ENCODE measurements at regions not wholly inside any gene's neighbourhood (a gene's known extent, or its start where the extent isn't known, plus 50 kb on each side); places are given as distances from the start of the nearest gene placed in this dataset.
"Not testable (repeated sequence)": the region's sequence is repeated elsewhere in the genome, so short reads cannot be mapped to it uniquely, and the experiment has no call there.

- 79% methylated on average over 5 of the region's 5 CpGs for WGBS
- intact Hi-C loops (cut with DNase I): no loop called here
Measured at GRCh38 chr4:137896221-137896737, 345.9 kb downstream of the SLC7A11 start.

GRCh38 chr4:137895515-137895914 lies 346.6 kb downstream of the SLC7A11 start:
- H3K4me1 ChIP-seq (replicated peaks); H3K4me3 ChIP-seq; H3K27me3 ChIP-seq (replicated peaks; ENCODE audit: insufficient read depth); H3K36me3 ChIP-seq; intact Hi-C loops (cut with DNase I); H3K9me3 ChIP-seq; DNase-seq (ENCODE audit: low spot score); H3K27ac ChIP-seq: not testable (repeated sequence)
- 60% methylated on average over 1 of the region's 1 CpG for WGBS

More at GRCh38 chr4:137896221-137896737, 345.9 kb downstream of the SLC7A11 start:
- no peak overlapping the region for H3K4me3 ChIP-seq
- no peaks in the 10 kb centered on the region for H3K27me3 ChIP-seq (replicated peaks; ENCODE audit: insufficient read depth)
- no peaks in the 10 kb centered on the region for H3K9me3 ChIP-seq
- no peaks in the 10 kb centered on the region for H3K36me3 ChIP-seq
- TF ChIP-seq POLR2A (IDR thresholded peaks at IDR 0.05): no peak
- H3K27ac ChIP-seq: no peak overlapping the region
- H3K4me1 ChIP-seq (replicated peaks): no peaks in the 10 kb centered on the region
- DNase-seq (ENCODE audit: low spot score): no peak

- no peak for DNase-seq (ENCODE audit: low spot score)
- WGBS: 70% methylated on average over 3 of the region's 3 CpGs
- H3K4me1 ChIP-seq (replicated peaks): no peaks in the 10 kb centered on the region
- no peak overlapping the region for H3K27ac ChIP-seq
- H3K27me3 ChIP-seq (replicated peaks; ENCODE audit: insufficient read depth): no peaks in the 10 kb centered on the region
- no peaks in the 10 kb centered on the region for H3K9me3 ChIP-seq
- intact Hi-C loops (cut with DNase I): no loop called here
- TF ChIP-seq POLR2AphosphoS5 (IDR thresholded peaks at IDR 0.05) (no peak), POLR2A (IDR thresholded peaks at IDR 0.05) (no peak), CTCF (IDR thresholded peaks at IDR 0.05) (no peak)
- no peaks in the 10 kb centered on the region for H3K36me3 ChIP-seq
- H3K4me3 ChIP-seq: no peak overlapping the region
Measured at GRCh38 chr4:137892134-137892533, 350.0 kb downstream of the SLC7A11 start.

- Histone ChIP-seq H3K27me3 (replicated peaks; ENCODE audit: insufficient read depth) (no peaks in the 10 kb centered on the region), H3K4me1 (replicated peaks) (no peaks in the 10 kb centered on the region), H3K36me3 (no peaks in the 10 kb centered on the region), H3K9me3 (no peaks in the 10 kb centered on the region), H3K4me3 (no peak overlapping the region), H3K27ac (no peak overlapping the region)
- no peak for TF ChIP-seq CTCF (IDR thresholded peaks at IDR 0.05)
- no peak for TF ChIP-seq POLR2AphosphoS5 (IDR thresholded peaks at IDR 0.05)
- no peak for TF ChIP-seq POLR2A (IDR thresholded peaks at IDR 0.05)
- intact Hi-C loops (cut with DNase I): no loop called here
- WGBS: 87% methylated on average over 2 of the region's 2 CpGs
- no peak for DNase-seq (ENCODE audit: low spot score)
Measured at GRCh38 chr4:137890812-137891211, 351.3 kb downstream of the SLC7A11 start.

- 49% methylated on average over 4 of the region's 4 CpGs for WGBS
- no peaks in the 10 kb centered on the region for H3K9me3 ChIP-seq
- peak; percentile 36 for DNase-seq (ENCODE audit: low spot score)
Measured at GRCh38 chr4:137881641-137882040, 349.3 kb upstream of the PCDH18 start.

GRCh38 chr4:137868067-137868466 lies 335.8 kb upstream of the PCDH18 start:
- not testable (repeated sequence) for H3K27me3 ChIP-seq (replicated peaks; ENCODE audit: insufficient read depth); H3K36me3 ChIP-seq; H3K4me3 ChIP-seq; H3K27ac ChIP-seq; H3K9me3 ChIP-seq; DNase-seq (ENCODE audit: low spot score); H3K4me1 ChIP-seq (replicated peaks)
- intact Hi-C loops (cut with DNase I): loop anchor here (10.0 kb wide), 1 partner anchor 343 kb away; no protein-coding TSS in a partner anchor
- 93% methylated on average over 2 of the region's 3 CpGs for WGBS

More at GRCh38 chr4:137881641-137882040, 349.3 kb upstream of the PCDH18 start:
- H3K4me3 ChIP-seq: no peak overlapping the region
- no peak for TF ChIP-seq CTCF (IDR thresholded peaks at IDR 0.05)
- TF ChIP-seq POLR2AphosphoS5 (IDR thresholded peaks at IDR 0.05): peak; percentile 40
- no peaks in the 10 kb centered on the region for H3K36me3 ChIP-seq
- intact Hi-C loops (cut with DNase I): no loop called here
- H3K27ac ChIP-seq: peak overlapping the region; percentile 38 to 43
- H3K4me1 ChIP-seq (replicated peaks): no peaks in the 10 kb centered on the region
- H3K27me3 ChIP-seq (replicated peaks; ENCODE audit: insufficient read depth): no peaks in the 10 kb centered on the region
